ENCODE measurements at regions not wholly inside any gene's neighbourhood (a gene's known extent, or its start where the extent isn't known, plus 50 kb on each side); places are given as distances from the start of the nearest gene placed in this dataset.

- TF ChIP-seq POLR2A (IDR thresholded peaks at IDR 0.05), result no peak
- TF ChIP-seq CTCF (IDR thresholded peaks at IDR 0.05), result no peak
- TF ChIP-seq POLR2AphosphoS5 (IDR thresholded peaks at IDR 0.05), result no peak
- TF ChIP-seq EP300 (IDR thresholded peaks at IDR 0.05), result no peak
Measured at GRCh38 chr10:55766212-55766611, 594.8 kb downstream of the ZWINT start.

All from sigmoid colon (tissue), 4 donors.